Endometrium (tissue), 2 donors: ENCODE measurements at regions not wholly inside any gene's neighbourhood (a gene's known extent, or its start where the extent isn't known, plus 50 kb on each side); places are given as distances from the start of the nearest gene placed in this dataset.

Source experiments
- FAIRE-seq: peaks from 2 replicates; lab custom pipeline; 2012; peaks lifted over from hg19 to GRCh38; lab: Jason Lieb, UNC
- donor health status: control.
- donor health status: control.

- no peak for FAIRE-seq
Observed at GRCh38 chr4:104677116-104677515, 182.4 kb upstream of the CXXC4 start.

- FAIRE-seq: peak; percentile 93
Observed at GRCh38 chr4:104682311-104682710, 187.6 kb upstream of the CXXC4 start.

- no peak for FAIRE-seq
Observed at GRCh38 chr4:104693601-104694201, 199.0 kb upstream of the CXXC4 start.

GRCh38 chr4:104716584-104716983, 221.9 kb upstream of the CXXC4 start:
- peak; percentile 70 for FAIRE-seq

- no peak for FAIRE-seq
Observed at GRCh38 chr4:104719539-104720230, 225.0 kb upstream of the CXXC4 start.

DNA sequence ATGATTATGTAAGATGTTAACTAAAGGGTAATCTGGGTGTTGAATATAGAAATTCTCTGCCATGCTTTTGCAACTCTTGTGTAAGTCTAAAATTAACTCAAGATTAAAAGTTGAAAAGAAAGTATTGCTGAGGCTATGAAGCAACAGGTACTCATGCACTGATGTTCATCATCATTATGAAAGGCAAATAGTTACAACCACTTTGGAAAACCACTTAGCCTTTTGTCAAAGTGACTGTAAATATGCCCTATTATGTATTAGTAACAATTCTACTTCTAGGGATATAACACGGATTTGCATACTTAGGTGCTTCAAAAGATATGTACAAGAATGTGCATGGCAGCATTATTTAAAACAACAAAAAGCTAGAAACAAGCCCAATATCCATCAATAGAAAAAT, 227.8 kb upstream of the CXXC4 start:
- FAIRE-seq: no peak

DNA sequence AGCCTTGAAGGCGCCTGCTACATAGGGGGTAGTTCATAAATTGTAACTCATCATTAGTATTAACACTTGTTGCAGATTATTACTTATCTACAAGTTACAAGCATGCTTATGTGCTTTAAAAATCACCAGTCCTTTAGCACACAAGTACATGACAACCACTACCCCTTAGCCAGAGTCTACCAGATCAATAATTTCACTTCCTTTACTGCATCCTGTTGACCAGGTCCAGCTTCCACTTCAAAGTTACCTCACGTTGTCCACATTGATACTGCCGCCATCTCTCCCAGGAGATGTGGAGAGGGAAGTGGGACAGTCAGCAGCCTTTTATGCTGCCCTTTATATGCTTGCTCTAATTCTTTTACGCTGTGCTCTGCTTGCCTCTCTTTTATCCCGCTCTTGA, 231.3 kb upstream of the CXXC4 start:
- FAIRE-seq: no peak

DNA sequence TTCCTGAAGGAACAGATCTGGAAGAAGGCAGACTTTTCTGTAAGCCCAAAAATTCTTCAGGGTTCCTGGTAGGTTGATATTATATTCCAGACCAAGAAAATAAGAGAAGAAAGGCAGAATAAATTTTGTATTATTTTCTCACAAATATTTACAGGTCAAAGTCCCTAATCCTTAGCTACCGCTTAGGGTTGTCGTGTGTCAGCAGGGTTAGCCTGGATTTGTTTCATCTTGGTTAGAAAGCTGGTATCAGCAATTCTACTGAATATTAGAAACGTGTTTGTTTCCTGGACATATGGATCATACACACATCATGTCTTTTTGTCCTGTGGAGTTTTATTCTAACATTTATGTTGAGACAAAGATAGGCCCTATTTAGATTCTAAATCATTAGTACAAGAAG, 232.9 kb upstream of the CXXC4 start:
- no peak for FAIRE-seq

- no peak for FAIRE-seq
Observed at GRCh38 chr4:104728380-104729122, 233.9 kb upstream of the CXXC4 start.

- no peak for FAIRE-seq
Observed at GRCh38 chr4:104732766-104733165, 238.1 kb upstream of the CXXC4 start.

- FAIRE-seq: no peak
Observed at GRCh38 chr4:104735174-104735573, 240.5 kb upstream of the CXXC4 start.

GRCh38 chr4:104740161-104740560, 245.5 kb upstream of the CXXC4 start:
- FAIRE-seq: no peak

DNA sequence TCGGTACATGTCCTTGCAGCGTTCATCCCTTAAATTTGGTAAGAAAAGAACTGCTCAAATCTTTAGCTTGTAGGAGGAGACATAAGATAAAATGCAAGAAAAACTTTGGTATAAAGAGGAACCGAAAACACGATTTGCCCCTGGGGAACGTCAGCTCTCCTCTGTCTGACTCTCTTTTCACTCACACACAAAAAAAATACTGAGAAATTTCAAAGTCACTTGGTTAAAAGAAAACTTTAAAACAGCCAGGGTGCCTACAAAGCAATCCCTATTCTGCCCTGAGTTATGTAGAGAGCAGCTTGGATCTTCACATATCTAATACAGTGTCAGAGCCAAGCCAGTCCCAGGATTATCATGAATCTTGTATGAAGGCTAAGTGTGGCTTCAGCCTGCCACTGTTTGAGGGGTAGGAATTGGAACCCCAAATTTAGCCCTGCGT, 248.5 kb upstream of the CXXC4 start:
- no peak for FAIRE-seq

DNA sequence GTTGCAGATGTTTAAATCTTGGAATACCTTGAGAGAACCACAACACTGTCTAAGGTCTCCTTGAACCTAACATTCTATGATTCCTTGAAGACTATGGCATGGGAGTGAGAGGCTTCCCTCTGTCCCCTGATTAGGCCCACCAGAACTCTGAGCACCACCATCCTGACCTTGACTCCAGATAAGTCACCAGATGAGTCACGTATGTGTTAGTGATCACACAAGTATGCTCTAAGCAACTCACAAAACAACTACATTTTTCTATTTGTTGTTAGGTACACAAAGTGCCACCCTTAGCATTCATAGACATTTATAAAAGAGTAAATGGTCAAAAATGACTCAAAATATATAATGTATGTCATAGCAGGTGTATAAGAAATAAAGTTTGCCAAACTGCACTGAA, 252.9 kb upstream of the CXXC4 start:
- FAIRE-seq: no peak

DNA sequence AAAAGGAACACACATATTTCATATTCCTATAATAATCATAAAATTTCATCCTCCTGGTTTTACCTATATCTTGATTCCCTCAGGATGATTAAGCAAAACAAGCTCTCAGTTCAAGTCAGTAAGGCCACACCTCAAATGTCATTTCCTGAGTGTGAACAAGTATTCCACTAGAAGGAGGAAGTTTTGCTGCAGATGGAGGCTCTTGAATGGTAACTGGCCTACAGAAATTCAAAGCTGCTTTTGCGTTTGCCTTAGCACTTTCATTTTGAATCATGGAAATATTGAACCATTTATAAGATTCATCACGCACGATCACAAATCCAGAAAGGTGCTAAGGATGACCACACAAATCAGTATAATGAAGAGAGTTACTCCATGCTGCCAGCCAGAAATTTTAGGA, 254.4 kb upstream of the CXXC4 start:
- no peak for FAIRE-seq

GRCh38 chr4:104750008-104750407, 255.3 kb upstream of the CXXC4 start:
- FAIRE-seq: no peak

DNA sequence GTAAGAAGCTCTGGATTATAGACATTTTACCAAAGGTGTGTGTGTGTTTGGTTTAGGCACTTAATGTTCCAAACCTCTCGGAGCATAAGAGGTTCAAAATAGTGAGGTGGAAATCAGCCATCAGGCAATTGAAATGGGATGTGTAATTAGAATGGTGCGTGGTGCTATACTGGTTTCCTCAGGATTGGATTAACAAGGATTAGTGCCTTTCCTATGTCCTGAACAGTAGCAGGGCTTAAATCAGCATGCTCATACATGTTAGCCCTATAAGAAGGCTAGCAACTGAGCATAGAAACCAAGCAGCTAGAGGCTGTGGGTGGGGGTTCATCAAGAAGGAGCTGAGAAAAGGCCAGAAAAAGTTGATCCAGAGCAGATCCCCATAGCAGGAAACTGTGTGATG, 256.8 kb upstream of the CXXC4 start:
- FAIRE-seq: no peak

DNA sequence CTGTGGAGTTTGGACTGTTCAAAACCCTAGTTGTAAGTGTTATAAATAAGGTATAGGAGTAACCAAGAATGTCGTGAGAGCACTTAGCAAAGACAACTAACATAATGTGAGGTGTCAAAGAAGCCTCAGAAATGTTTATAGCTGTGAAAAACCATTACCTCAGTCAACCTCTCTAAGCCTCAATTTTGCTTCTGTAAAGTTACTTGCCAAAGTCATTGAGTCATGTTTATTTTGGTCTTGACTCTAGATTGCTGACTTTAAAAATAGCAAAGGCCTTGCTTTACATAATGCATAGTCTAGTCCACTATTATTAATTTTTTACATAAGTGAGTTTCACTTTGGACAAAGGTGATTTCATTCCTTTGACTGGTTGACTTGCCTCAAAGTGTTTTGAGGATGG, 257.6 kb upstream of the CXXC4 start:
- no peak for FAIRE-seq

GRCh38 chr4:104756837-104757236, 262.1 kb upstream of the CXXC4 start:
- no peak for FAIRE-seq

DNA sequence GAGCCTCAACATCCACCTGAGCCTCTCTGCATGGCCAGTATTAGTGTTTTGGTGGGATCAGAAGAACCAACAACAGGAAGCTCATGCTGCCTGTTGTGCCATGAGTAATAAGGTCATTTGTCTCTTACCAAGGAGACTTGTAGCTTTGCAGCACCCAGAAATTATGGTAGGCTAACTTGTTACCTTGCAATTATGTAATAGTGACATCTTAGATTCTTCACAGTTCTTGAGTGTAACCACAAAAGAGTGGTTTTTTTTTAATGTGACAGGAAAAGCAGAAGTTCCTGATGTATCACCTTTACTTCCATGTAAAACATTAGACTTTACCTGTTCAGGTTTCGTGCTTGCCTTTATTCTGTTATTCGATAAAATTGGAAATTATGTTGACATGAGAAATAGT, 263.9 kb upstream of the CXXC4 start:
- no peak for FAIRE-seq

DNA sequence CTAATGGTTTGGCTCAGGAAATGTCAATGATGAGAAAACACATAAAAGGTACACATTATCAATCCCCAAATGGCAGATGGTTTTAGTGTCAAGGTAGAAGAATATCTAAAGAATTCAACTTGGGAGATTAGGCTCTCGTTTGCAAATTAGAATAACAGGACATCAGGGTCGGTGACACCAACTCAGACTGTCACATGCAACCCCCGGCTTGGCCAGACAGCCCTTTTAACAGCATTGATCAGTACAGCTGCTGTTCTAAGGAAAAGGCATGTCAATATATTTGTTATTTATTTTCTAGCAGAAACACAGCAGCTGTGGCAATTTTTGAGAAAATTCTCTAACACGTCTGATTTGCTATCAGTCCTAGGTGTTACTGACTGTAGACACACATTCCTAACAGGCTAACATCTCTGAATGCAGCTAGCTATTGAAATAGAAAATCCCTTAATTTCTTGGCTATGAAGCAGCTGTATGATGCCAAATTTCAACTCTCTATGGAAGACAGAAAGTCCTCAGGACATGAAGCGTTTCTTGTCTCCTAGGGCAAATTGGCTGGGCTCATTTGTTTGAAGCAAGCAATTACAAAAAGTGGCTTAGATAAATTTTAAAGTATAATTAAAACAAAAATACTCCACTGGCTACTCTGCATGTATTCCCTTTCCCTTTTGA, 269.0 kb upstream of the CXXC4 start:
- no peak for FAIRE-seq

DNA sequence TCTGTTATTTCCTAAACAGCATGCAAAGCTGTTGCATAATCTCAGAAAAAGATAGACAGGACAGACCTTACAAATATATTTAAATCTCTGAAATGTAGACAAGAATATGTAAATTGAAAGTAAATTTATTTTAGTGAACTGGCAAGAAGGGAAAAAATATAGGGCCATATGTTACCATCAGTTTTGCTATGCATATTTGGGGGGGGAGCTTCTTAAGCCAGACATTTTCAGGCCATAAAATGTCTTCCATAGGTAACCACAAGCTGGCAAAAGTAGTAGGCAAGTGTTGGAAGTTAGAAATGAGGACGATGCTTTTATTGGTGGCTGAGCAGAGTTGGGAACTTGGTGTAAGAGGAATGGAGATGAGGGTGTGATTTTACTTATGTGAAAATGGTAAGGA, 272.0 kb upstream of the CXXC4 start:
- FAIRE-seq: no peak

GRCh38 chr4:104772849-104773248, 278.2 kb upstream of the CXXC4 start:
- FAIRE-seq: peak; percentile 39
